Astrocyte (in vitro differentiated cells and primary cell): ENCODE measurements at regions not wholly inside any gene's neighbourhood (a gene's known extent, or its start where the extent isn't known, plus 50 kb on each side); places are given as distances from the start of the nearest gene placed in this dataset.

Experiments
- DNase-seq: peaks from one replicate; pipeline ENCODE4 v3.0.0-alpha.2; 2010; ENCODE audit warnings: low read depth
- FAIRE-seq: peaks from 2 replicates; lab custom pipeline; 2011; peaks lifted over from hg19 to GRCh38; lab: Jason Lieb, UNC
- H2AFZ ChIP-seq: 2 replicates; pipeline ENCODE4 v1.6.0; 2012; ENCODE audit warnings: low read depth, low read length, inconsistent platforms
- H3K27ac ChIP-seq: 2 replicates; pipeline ENCODE4 v1.5.1; 2011; ENCODE audit warnings: low read depth, low read length, inconsistent platforms
- H3K27me3 ChIP-seq: 2 replicates; pipeline ENCODE4 v1.6.0; 2011; ENCODE audit warnings: low read length, inconsistent platforms; ENCODE audit not compliant: insufficient read depth
- H3K36me3 ChIP-seq: 2 replicates; pipeline ENCODE4 v1.5.1; 2011; ENCODE audit warnings: low read length, inconsistent platforms; ENCODE audit not compliant: insufficient read depth
- H3K4me1 ChIP-seq: 2 replicates; pipeline ENCODE4 v1.5.1; 2011; ENCODE audit warnings: low read length, inconsistent platforms; ENCODE audit not compliant: insufficient read depth
- H3K4me2 ChIP-seq: 2 replicates; pipeline ENCODE4 v1.6.0; 2012; ENCODE audit warnings: low read length, inconsistent platforms
- H3K4me3 ChIP-seq: 2 replicates; pipeline ENCODE4 v1.5.1; 2011; ENCODE audit warnings: low read depth, mild to moderate bottlenecking, low read length, inconsistent platforms; ENCODE audit not compliant: insufficient read depth
- H3K79me2 ChIP-seq: 2 replicates; pipeline ENCODE4 v1.6.0; 2012; ENCODE audit warnings: mild to moderate bottlenecking, low read length, inconsistent platforms; ENCODE audit not compliant: insufficient read depth
- H3K9ac ChIP-seq: 2 replicates; pipeline ENCODE4 v1.6.0; 2012; ENCODE audit warnings: mild to moderate bottlenecking, low read length, inconsistent platforms
- H3K9me3 ChIP-seq: 2 replicates; pipeline ENCODE4 v1.5.1; 2012; ENCODE audit warnings: low read depth, mild to moderate bottlenecking, low read length, inconsistent platforms; ENCODE audit not compliant: insufficient read depth
- H4K20me1 ChIP-seq: 2 replicates; pipeline ENCODE4 v1.6.0; 2012; ENCODE audit warnings: low read length, inconsistent platforms; ENCODE audit not compliant: insufficient read depth
- H3K27ac Mint-ChIP-seq: one replicate; pipeline ENCODE4 v1.8.0; 2021; ENCODE audit warnings: mild to moderate bottlenecking, mixed read lengths; ENCODE audit not compliant: unreplicated experiment
- H3K27me3 Mint-ChIP-seq: one replicate; pipeline ENCODE4 v1.8.0; 2021; ENCODE audit warnings: low read depth, mixed read lengths; ENCODE audit not compliant: unreplicated experiment
- H3K36me3 Mint-ChIP-seq: one replicate; pipeline ENCODE4 v1.8.0; 2021; ENCODE audit warnings: low read depth, mixed read lengths; ENCODE audit not compliant: unreplicated experiment
- H3K4me1 Mint-ChIP-seq: one replicate; pipeline ENCODE4 v1.8.0; 2021; ENCODE audit warnings: low read depth, mixed read lengths; ENCODE audit not compliant: unreplicated experiment
- H3K4me3 Mint-ChIP-seq: one replicate; pipeline ENCODE4 v1.8.0; 2021; ENCODE audit warnings: mild to moderate bottlenecking, moderate library complexity, mixed read lengths; ENCODE audit not compliant: unreplicated experiment
- H3K9me3 Mint-ChIP-seq: one replicate; pipeline ENCODE4 v1.8.0; 2021; ENCODE audit warnings: mild to moderate bottlenecking, mixed read lengths; ENCODE audit not compliant: unreplicated experiment
- CTCF ChIP-seq: IDR thresholded peaks from 2 replicates; pipeline ENCODE4 v1.5.1; 2011; ENCODE audit warnings: low read depth, mild to moderate bottlenecking, inconsistent platforms, low read length, moderate library complexity; ENCODE audit not compliant: insufficient read depth
- EZH2 ChIP-seq: IDR thresholded peaks from 2 replicates; pipeline ENCODE4 v1.6.1; 2012; ENCODE audit warnings: mild to moderate bottlenecking, low read length, inconsistent platforms; ENCODE audit not compliant: insufficient read depth

GRCh38 chr3:107112356-107112755 lies 264.9 kb upstream of the CCDC54 start:
- Mint-ChIP-seq H3K27ac (no peak overlapping the region), H3K27me3 (no peaks in the 10 kb centered on the region), H3K36me3 (no peaks in the 10 kb centered on the region), H3K4me3 (no peak overlapping the region), H3K9me3 (peaks cover 5% of the 10 kb centered on the region), H3K4me1 (no peaks in the 10 kb centered on the region)
- Histone ChIP-seq H2AFZ (no peak overlapping the region), H3K79me2 (no peaks in the 10 kb centered on the region), H3K4me3 (no peak overlapping the region), H3K9me3 (no peaks in the 10 kb centered on the region), H3K4me2 (no peak overlapping the region), H3K4me1 (no peaks in the 10 kb centered on the region), H3K27me3 (no peaks in the 10 kb centered on the region), H3K36me3 (no peaks in the 10 kb centered on the region), H3K9ac (no peak overlapping the region), H4K20me1 (no peaks in the 10 kb centered on the region), H3K27ac (no peak overlapping the region)
- FAIRE-seq (no peak), DNase-seq (no peak)
- no peak for TF ChIP-seq EZH2
- no peak for TF ChIP-seq CTCF

- Histone ChIP-seq H3K27ac (no peak overlapping the region), H3K79me2 (no peaks in the 10 kb centered on the region), H3K4me2 (no peak overlapping the region), H3K9me3 (no peaks in the 10 kb centered on the region), H3K9ac (no peak overlapping the region), H3K4me1 (peaks cover 4% of the 10 kb centered on the region), H3K27me3 (no peaks in the 10 kb centered on the region), H2AFZ (no peak overlapping the region), H3K4me3 (no peak overlapping the region), H3K36me3 (no peaks in the 10 kb centered on the region), H4K20me1 (no peaks in the 10 kb centered on the region)
- H3K27me3 Mint-ChIP-seq = no peaks in the 10 kb centered on the region
- DNase-seq (no peak), FAIRE-seq (no peak)
- H3K4me3 Mint-ChIP-seq = no peak overlapping the region
- TF ChIP-seq CTCF (no peak), EZH2 (no peak)
- no peak overlapping the region for H3K27ac Mint-ChIP-seq
- H3K9me3 Mint-ChIP-seq = no peaks in the 10 kb centered on the region
- peaks cover 9% of the 10 kb centered on the region for H3K4me1 Mint-ChIP-seq
- no peaks in the 10 kb centered on the region for H3K36me3 Mint-ChIP-seq
Observed at GRCh38 chr3:107116251-107116650, 261.0 kb upstream of the CCDC54 start.

- Mint-ChIP-seq H3K4me3 (no peak overlapping the region), H3K36me3 (no peaks in the 10 kb centered on the region), H3K27ac (no peak overlapping the region), H3K4me1 (peaks cover 9% of the 10 kb centered on the region), H3K27me3 (no peaks in the 10 kb centered on the region), H3K9me3 (no peaks in the 10 kb centered on the region)
- DNase-seq (no peak), FAIRE-seq (no peak)
- no peak overlapping the region for H3K27ac ChIP-seq
- H3K4me2 ChIP-seq = no peak overlapping the region
- H3K79me2 ChIP-seq = no peaks in the 10 kb centered on the region
- H3K4me1 ChIP-seq = peaks cover 4% of the 10 kb centered on the region
- TF ChIP-seq CTCF = no peak
- TF ChIP-seq EZH2 = no peak
- no peak overlapping the region for H3K4me3 ChIP-seq
- no peaks in the 10 kb centered on the region for H3K9me3 ChIP-seq
- no peak overlapping the region for H2AFZ ChIP-seq
- no peaks in the 10 kb centered on the region for H3K36me3 ChIP-seq
- no peaks in the 10 kb centered on the region for H4K20me1 ChIP-seq
- H3K27me3 ChIP-seq = no peaks in the 10 kb centered on the region
- H3K9ac ChIP-seq = no peak overlapping the region
Observed at GRCh38 chr3:107117156-107117555, 260.1 kb upstream of the CCDC54 start.
